HPDE6-E6E7 (cell line): ENCODE measurements at regions not wholly inside any gene's neighbourhood (a gene's known extent, or its start where the extent isn't known, plus 50 kb on each side); places are given as distances from the start of the nearest gene placed in this dataset.

Experiments used
- DNase-seq: peaks from one replicate; pipeline ENCODE4 v3.0.0; 2011; ENCODE audit warnings: missing footprints; ENCODE audit errors: extremely low spot score

DNA sequence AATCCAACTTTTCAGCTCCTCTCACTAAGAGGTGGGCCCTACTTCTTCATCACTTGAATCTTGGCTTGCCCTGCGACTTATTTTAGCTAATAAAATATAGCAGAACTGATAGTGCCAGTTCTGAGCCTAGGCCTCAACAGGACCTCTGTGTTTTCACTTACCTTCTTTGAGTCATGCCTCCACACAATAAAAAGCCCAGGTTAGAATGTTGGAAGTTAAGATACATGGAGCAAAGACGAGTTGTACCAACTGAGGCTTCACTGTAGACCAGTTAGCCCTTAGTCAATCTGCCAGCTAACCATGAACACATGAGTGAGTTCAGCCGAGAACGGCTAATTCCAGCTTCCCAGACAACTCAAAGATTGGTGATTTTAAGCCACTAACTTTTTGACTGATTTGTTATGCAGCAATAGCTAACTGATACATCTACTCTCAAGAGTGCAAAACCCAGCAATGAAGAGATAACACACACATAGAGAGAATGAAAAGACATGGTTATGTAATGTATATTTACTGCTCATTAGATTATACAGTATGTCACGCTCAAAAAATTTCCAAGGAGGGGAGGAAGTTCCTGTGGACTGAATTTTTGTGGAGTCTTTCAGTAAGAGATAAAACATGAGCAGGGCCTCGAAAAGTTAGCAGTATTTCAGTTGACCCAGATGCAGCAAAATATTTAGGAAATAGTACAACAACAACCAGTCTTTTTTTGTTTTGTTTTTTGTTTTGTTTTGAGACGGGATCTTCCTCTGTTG lies 181.1 kb downstream of the MYCN start:
- no peak for DNase-seq

DNA sequence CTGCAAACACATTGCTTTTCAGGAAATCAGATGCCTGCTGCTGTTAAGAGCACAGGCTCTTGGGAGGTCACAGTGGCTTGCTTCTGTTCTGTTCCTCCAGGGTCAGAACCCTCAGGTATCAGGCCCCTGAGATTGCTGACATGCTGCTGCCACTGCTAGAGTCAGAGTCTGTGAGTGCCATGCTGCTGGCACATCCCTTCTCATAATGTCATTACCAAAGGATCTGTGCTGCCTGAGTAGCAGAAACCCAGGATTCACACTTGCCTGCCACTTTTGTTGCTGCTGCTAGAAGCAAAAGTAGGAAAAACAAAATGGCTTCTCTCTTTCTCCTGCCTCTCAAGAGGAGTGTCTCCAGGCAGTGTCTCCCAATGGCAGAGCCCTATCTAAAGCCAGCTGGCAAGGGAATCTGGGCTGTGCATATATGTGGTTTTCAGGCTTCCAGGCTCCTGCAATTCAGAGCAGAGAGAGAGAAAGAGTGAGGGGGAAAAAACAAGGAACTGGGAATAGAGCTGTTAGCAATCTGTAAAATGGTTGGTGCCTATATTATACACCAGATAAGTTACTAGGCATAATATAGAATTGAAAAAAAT lies 180.3 kb downstream of the MYCN start:
- no peak for DNase-seq

DNA sequence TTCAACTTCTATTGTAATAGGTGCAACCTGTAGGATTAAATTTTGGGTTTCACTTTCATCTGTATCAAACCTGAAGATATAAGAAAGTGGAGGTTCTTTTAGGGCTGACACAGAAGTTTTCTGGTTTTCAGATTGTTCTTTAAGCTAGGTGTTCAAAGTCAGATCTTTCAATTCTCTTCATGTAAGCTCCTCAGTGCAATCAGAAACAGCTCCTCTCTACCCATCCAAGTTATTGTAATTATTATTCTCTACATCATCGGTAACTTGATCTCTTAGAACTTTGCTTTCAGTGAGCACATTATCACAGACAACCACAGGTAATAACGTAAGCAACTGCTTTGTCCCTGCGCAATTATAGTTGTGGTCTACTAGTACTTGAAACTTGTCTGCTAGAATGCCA lies 179.4 kb downstream of the MYCN start:
- no peak for DNase-seq

DNA sequence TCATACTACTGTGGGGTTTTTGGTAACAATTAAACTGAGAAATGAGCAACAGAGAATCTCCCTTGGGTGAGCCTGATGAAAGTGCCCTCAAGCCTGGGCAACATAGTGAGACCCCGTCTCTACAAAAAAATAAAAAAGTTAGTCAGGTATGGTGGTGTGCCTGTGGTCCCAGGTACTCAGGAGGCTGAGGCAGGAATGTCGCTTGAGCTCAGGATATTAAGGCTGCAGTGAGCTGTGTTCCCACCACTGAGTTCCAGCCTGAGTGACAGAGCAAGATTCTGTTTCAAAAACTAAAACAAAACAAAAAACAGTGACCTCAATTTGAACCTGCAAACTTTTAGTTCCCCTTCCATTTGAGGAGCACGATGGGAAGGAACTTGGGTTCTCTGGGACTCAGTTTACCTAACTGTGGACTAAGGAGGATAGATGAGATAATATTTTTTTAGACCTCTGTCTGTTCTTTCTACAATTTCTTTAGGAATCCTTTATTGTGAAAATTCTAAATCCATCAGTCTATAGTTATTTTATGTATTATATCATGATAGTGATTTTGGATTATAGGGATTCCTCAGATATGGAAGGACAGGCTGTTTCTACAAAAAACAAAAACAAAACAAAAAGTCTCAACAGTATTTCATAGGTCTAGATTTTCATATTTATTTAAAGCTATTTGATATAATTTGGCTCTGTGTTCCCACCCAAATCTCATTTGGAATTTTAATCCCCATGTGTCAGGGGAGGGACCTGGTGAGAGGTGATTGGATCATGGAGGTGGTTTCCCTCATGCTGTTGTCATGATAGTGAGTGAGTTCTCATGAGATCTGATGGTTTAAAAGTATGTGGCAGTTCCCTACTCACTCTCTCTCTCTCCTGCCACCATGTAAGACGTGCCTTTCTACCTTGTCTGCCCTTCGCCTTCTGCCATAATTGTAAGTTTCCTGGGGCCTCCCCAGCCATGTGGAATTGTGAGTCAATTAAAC lies 178.6 kb downstream of the MYCN start:
- DNase-seq: no peak

DNA sequence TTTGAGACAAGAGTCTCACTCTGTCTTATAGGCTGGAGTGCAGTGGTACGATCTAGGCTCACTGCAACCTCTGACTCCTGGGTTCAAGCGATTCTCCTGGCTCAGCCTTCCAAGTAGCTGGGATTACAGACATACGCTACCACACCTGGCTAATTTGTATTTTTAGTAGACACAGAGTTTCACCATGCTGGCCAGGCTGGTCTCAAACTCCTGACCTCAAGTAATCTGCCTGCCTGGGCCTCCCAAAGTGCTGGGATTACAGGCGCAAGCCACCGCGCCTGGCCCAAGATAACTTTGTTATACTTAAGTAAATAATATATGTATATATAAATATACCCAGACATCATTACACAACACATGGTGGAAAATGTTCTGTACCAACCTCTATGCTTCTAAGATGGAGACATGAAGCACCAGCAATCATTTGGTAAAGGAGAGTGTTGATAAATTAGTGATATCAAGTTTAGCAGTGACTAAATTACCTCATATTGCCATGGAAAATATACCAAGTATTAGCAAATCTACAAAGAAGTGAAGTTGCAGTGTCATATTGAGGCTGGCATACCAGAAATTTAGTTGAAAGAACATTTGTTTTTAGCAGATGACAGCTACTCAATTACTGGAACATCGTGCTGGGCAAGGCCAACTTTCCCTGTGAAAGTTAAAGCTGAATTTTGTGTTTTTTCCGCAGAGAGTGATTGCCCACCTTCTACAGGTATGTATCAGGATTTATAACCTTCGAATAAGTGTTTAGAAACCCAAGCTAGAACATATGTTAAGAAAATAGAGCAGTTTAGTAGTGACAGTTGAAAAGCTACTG lies 177.7 kb downstream of the MYCN start:
- DNase-seq: no peak

DNA sequence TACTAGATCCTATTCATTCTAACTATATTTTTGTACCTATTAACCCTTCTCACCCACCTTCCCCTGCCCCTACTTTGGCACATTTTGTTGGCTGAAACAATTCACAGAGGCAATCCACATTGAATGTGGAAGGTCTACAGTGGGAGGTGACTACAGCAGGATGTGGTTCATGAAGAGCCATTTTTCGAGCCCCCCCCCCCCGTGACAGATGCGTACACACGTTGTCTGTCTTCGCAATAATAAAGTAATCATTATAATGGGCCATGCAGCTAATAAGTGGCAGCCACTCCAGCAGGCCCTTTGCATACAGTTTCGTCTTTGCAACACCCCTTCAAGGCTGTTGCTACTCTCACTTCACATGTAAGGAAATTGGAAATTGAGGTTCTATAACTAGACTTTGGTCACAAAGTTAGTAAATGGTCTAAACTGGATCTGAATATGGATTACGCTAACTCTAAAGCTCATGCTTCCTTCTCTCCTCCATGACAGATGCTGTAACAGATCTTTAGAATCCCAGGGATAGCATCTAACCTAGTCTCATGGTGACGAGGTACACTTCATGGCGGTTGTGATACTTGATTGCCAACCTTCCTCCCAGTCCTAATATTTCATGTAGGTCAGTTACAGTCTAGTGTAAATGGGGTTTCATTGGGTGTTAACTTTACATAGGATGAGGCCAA lies 176.8 kb downstream of the MYCN start:
- DNase-seq: no peak

DNA sequence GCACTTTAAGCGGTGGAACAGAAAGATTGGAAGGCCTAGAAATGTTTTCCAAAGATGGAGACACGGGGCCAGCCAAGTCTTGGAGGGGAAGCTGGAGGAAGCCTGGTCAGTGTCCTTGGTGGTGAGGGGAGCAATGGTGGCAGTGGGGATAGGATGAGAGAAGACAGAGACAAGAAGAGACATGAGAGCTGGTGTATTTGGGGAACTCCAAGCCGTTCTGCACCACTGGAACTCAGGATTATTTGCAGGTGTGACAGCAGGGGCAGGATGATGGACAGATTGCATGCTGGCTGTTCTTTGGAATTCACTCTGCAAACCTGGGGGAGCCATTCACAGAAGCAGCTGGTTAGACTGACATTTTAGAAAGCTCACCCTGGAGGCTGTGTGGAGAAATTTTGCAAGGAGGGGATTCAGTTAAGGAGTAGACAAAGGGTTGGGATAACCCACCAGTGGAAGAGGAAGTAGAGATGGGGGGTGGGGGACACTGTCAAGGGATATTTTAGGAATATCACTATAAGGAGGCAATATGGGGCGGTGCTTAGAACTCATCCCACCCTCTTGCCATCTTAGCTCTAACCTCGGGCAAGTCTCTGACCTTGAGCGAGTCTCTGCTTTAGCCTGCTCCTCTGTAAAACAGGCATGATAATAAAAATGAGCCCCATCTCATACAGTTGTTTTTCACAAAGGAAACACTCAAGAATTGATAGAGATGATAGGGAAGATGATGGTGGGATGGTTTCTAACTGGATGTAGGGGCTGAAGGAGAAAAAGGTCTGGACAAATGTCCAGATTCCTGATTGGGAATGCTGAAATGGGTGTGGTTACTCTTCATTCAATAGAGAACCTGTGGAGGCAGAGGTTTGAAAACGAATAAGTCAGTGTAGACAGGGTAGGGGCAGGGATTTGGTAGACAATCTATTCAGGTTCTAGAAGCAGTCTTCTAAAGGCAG lies 175.8 kb downstream of the MYCN start:
- no peak for DNase-seq

DNA sequence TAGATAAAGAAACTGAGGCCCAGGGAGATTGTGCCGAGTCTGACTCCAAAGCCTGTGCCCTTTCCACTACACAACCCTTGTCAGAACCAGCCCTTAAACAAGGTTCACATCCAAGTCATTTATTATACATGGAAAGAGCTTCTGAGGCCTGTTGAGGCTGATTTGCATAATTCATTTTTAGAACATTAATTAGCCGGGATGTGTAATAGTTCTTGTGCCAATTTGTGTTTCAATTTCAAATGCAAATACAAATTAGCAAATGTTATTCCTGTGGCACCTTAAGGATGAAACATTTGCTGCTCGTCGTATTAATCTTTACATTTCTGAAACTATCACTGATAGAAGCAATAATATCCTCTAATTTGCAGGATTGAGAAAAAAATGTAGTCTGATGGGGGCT lies 174.9 kb downstream of the MYCN start:
- DNase-seq: no peak

DNA sequence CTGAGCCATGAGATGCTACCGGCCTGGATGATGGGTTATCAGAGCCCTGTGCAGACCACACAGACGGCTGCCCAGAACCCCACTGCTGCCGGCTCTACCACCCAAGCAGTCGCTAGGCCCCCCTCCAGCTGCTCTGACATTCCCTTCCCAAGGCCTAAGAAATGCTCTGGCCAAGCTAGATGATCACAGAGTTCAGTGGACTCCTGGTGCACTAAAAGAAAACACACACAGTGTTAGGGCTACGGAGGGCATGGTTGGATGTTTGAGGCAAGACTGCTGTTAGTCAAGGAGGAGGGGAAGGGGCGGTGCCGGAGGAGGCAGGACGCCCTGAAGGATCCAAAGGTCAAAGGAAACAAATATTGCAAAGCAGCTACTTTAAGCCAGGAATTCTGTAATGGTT lies 174.5 kb downstream of the MYCN start:
- no peak for DNase-seq

DNA sequence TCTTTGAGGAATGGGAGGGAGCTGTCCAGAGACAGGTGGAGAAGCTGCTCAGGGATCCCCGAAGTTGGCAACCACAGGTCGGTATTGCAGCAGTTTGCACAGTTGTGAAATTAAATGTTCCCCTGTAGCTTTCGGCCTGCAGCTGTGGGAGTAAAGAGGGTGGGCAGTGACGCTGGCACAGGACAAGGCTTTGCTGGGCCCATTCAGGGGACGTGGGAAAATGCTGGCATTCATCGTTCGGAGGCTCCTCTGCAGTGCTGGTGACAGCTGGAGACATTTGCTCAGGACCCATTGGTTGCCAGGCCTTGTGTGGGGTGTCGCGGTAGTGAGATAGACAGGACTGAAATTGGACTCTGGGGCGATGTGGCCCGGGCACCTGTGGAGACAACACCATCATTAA lies 173.7 kb downstream of the MYCN start:
- DNase-seq: no peak

DNA sequence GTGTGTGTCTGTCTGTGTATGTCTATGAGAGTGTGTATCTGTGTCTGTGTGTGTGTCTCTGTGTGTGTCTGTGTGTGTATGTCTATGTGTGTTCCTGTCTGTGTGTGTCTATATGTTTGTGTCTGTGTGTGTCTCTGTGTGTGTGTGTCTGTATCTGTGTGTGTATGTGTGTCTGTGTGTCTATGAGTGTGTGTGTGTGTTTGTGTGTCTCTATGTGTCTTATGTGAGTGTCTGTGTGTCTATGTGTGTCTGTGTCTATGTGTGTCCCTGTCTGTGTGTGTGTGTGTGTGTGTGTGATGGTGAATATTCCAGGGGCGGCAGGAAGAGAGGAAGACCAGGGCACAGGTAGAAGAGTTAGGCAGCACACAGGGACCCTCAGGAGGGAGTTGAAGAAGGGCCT lies 173.2 kb downstream of the MYCN start:
- DNase-seq: no peak

DNA sequence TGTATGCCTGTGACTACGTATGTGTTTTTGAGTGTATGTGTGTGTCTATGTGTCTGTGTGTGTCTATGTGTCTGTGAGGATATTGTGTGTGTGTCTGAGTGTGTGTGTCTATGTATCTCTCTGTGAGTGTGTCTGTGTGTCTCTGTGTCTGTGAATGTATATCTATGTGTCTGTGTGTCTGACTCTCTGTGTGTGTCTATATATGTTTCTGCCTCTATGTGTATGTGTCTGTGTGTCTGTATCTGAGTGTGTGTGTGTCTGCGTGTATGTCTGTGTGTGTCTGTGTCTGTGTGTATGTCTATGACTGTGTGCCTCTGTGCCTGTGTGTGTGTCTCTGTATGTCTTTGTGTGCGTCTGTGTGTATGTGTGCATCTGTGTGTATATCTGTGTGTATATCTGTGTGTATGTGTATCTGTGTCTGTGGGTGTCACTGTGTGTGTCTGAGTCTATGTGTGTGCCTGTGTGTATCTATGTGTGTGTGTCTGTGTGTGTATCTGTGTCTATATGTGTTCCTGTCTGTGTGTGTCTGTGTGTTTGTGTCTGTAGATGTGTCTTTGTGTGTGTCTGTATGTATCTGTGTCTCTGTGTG lies 172.7 kb downstream of the MYCN start:
- no peak for DNase-seq

DNA sequence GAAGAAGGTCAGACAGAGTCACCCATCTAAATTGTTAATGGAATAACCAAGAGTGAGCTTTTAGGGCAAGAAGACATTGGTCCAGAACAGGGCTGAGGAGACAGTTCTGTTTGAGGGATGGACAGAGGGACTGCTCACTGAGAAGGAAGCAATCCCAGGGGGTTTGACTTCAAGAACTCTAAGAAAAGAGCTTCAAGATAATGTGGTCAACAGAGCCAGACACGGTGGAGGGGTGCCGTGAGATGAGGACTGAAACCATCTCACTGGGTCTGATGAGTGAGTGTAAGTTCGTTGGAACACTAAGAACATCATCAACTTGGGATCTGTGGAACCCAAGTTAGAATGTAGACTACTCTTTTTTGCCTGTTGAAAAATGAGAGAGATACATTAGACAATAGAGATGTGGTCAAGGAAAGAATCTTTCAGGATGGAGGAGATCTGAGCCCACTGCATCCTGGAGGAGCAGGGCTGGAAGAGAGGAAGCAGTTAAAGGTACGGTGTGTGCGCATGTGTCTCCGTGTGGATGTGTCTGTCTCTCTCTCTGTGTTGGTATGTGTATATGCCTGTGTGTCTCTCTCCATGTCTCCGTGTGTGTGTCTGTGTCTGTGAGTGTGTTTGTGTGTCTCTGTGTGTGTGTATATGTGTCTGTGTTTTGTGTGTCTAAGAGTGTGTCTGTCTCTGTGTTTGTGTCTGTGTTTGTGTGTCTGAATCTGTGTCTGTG lies 172.1 kb downstream of the MYCN start:
- DNase-seq: no peak

DNA sequence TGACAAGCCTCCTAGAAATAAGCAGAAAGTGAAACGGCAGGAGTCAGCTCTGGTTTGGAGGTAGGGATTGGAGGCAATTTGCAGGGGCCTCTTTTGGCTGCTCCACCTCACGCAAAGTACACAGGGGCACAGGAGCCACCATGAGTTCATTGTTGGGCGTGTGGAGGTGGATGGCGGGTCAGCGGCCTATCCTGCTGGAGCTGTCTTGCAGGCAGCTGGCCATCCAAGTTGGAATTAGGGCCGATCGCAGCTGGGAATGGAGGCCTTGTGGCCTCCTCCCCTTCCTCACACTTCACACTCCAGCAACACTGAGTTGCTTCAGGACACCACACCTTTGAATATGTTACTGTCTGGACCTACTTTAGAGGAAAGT lies 171.5 kb downstream of the MYCN start:
- no peak for DNase-seq

DNA sequence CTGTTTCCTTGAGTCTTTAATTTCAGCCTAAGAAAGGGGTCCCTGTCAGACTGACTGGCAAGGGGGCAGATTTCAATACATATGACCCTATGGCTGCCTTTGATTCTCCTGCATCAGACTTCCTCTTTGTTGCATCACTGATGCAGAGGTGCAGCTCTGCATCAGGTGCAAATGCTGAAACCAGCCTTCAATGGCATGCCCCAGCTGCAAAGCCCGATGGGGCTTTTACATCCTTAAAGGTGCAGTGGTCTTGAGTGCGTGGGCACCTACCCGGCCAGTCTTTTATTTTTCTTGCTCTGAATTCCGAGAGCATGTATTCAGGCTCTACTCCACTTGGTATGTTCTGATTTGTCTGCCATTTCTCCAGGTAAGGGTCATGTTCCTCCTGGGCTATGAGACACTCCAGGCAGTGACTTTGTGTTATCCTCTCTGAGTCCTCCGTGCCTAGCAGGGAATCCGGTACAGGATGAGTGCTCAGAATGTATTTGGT lies 169.5 kb downstream of the MYCN start:
- no peak for DNase-seq

DNA sequence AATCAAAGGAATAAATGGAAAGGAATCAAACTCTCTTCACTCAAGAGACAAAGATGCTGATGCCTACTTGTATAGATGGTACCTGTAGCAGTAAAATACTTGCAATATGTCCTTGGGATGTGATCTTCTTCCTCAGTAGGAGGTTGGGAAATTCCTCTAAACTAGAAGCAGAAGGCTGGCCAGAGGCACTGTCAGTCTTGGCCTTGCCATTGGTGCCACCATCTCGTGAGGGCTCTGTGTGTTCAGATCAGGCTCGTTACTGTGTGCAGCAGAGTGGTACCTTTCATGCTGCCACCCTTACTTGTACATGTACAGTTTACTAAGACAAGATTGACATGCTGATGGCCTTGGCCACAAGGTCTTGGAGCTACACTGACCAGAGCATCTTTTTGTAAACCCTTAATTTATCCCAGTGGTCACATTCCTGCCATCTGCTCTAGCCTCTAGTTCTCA lies 169.0 kb downstream of the MYCN start:
- DNase-seq: no peak

DNA sequence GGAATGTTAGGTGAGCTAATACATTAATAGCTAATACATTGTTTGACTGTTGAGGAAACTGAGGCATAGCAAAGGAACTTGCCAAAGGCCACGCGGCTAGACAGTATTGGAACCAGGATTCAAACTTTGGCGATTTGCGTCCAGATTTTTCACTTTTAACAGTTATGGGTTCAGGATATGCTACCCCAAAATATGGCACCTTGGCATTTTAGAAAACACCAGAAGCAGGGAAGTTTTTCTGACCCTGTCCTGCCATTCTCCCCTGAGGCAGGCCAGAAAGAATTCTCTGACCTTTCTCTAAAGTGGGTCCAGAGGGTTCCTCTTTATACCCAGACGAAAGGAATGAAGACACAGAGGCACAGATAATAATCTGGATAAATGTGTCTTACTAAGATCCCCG lies 166.9 kb downstream of the MYCN start:
- no peak for DNase-seq

DNA sequence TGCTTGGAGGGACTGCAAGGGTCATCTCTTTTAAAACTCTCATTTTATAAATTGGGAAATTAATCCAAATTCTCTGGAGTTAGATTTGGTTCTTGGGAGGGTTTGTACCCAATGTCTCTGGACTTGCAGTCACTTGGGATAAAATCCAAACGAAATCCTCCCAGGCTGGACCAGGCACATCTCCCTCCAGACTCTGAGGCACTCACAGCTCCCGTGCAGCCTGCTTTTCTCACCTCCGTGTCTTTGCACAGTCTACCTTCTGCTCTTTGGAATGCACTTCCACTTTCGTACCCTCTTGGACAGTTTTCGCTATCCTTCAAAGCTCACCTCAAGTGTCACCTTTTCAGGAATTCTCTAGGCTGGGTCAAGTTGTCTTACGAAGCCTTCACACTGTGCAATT lies 166.3 kb downstream of the MYCN start:
- no peak for DNase-seq
